HG03108 (cell line): ENCODE measurements at regions not wholly inside any gene's neighbourhood (a gene's known extent, or its start where the extent isn't known, plus 50 kb on each side); places are given as distances from the start of the nearest gene placed in this dataset.
"Not testable (repeated sequence)": the region's sequence is repeated elsewhere in the genome, so short reads cannot be mapped to it uniquely, and the experiment has no call there.

Experiments
- ATAC-seq: cut with Tn5 transposase; IDR thresholded peaks from one replicate; pipeline ENCODE4 v1.9.1; 2021; ENCODE audit warnings: moderate library complexity; ENCODE audit not compliant: unreplicated experiment

GRCh38 chr13:59263531-59263930 lies 900.2 kb downstream of the DIAPH3 start:
- no peak for ATAC-seq

GRCh38 chr13:59266478-59267063 lies 897.2 kb downstream of the DIAPH3 start:
- no peak for ATAC-seq

DNA sequence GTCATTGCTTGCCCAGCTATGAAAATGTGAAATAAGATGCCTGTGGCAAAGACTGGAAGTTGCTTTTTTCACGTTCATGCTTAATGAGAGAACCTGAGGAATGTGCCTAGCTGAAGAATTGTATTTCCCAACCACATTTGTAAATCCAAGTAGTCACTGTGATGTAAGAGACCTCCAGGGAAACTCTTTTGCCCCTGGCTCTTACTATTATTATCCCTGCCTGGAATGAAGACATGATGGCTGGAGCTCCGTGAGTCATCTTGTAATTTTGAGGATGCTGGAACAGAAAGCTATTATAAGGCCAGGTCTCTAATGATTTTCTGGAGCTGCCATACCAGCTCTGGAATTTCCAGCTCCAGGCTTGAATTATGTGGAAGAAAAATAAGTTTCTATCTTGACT lies 894.3 kb downstream of the DIAPH3 start:
- no peak for ATAC-seq

DNA sequence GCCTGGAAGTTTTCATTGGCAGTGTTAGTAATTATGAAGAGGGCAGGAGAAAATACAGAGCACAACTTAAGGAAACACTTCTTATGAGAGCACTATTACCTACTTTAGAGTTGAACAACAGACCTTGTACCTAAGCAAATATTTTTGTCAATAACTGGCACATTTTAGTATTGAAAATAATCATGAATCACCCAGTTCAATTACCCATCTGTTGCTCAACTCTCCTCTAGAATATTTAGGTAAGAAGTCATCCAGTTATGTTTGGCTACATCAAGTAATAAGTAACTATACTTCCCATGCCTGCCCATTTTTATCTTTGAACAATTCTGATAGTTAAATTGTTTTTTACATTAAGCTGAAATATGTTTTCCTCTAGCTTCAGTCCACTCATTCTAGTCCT lies 893.4 kb downstream of the DIAPH3 start:
- ATAC-seq: no peak

- ATAC-seq: no peak
Measured at GRCh38 chr13:59274958-59275727, 888.6 kb downstream of the DIAPH3 start.

DNA sequence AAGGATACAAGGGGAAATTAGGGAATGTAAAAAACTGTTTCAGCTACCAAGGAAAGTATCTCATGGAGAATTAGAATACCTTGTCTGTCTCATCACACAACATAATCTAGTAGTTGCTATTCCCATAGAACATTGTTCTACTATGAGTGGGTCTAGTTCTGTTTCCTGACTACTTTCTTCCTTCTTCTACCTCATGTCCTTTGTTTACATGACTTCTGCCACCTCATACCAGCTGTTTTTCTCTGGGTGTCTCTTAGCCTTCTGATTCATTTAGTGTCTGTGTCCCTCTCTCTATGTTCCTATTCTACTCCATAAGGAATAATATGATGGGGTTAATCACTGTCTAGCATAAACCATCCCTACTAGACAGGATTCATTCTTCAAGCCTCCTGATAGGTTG lies 887.3 kb downstream of the DIAPH3 start:
- no peak for ATAC-seq

- ATAC-seq: no peak
Measured at GRCh38 chr13:59277106-59277505, 886.6 kb downstream of the DIAPH3 start.

- ATAC-seq: no peak
Measured at GRCh38 chr13:59279028-59279427, 884.7 kb downstream of the DIAPH3 start.

DNA sequence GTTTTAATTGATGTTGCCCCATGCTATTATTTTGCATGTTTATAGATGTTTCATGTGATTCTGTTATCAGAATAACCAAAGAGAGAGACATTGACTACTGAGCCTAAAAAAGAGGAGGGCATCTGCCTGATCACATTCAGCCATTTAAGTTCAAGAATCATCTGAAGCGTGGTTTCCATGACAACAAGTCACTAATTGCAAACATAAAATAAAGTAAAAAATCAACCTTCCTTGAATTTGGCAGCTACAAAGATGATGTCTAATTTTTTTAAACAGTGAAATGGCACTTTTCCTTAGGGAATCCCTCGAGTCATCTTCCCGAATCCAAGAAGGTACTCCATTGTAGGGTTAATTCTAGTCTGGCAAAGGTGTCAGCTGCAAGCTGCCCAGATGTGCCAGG lies 884.2 kb downstream of the DIAPH3 start:
- ATAC-seq: no peak

- ATAC-seq: no peak
Measured at GRCh38 chr13:59280297-59280696, 883.4 kb downstream of the DIAPH3 start.

- ATAC-seq: no peak
Measured at GRCh38 chr13:59281453-59281852, 882.3 kb downstream of the DIAPH3 start.

GRCh38 chr13:59292240-59292639 lies 871.5 kb downstream of the DIAPH3 start:
- ATAC-seq: not testable (repeated sequence)

DNA sequence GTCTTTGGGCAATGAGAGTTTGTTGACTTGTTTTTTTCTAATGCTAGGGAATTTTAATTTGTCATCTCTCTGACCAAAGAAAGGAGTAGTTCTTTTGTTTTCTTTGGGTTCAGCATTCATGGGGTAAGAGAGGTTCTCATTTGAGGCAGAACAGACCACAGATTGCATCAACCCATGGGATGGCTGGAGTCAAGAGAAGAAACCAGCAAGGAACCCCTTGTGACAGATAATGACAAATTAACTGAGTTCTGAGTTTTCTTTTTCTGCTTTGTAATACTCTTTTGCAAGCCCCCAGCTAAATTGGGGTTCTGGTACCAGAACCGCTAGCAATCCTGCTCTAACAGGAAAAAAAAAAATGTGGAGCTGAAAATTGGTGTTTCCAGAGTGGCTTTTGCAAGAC lies 864.1 kb downstream of the DIAPH3 start:
- no peak for ATAC-seq

GRCh38 chr13:59300355-59301173 lies 863.2 kb downstream of the DIAPH3 start:
- ATAC-seq: no peak

DNA sequence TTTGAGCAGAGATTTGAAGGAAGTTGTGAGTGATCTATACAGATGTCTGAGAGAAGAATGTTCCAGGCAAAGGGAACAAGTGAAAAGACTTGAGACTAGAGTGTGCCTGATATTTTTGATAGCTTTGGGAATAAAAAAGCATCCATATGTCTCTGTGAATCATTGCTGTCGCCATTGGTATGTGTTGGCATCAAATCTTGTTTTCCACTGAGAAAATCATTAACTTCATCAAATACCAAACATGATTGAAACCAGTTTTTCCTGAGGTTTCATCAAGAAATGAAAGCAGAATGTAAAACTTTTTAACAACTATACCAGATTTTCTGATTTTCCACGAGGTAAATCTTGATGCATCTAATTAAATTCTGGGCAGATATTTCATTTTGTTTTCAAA lies 862.6 kb downstream of the DIAPH3 start:
- no peak for ATAC-seq

DNA sequence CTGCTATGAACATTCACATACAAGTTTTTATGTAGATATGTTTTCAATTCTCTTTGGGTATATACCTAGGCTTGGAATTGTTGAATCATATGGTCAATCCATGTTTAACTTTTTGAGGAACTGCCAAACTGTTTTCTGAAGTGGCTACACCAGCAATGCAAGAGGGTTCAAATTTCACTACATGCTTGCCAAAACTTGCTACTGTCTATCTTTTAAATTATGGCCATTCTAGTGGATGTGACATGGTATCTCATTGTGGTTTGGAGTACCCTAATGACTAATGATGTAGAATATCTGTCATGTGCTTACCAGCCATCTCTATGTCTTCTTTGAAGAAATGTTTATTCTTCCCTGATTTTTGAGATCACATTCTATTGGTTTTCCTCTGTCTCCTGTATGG lies 860.3 kb downstream of the DIAPH3 start:
- ATAC-seq: no peak

DNA sequence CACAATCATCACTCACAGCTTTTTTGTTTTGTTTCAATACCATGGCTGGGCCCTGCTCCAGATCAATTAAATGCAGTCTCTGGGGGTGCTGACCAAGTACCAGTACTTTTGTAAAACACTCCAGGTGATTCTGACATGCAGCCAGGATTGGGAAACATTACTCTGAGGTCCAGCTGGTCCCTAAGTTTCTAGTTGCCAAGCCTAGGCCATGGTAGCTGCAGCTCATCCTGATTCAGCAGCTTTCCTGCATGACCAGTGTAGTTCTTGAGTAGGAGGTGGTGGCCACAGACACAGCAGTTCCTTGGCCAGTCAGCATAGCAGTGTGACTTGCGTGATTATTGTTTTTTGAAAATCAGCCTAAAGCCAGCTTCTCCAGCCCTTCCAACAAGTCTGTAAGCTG lies 859.1 kb downstream of the DIAPH3 start:
- no peak for ATAC-seq

DNA sequence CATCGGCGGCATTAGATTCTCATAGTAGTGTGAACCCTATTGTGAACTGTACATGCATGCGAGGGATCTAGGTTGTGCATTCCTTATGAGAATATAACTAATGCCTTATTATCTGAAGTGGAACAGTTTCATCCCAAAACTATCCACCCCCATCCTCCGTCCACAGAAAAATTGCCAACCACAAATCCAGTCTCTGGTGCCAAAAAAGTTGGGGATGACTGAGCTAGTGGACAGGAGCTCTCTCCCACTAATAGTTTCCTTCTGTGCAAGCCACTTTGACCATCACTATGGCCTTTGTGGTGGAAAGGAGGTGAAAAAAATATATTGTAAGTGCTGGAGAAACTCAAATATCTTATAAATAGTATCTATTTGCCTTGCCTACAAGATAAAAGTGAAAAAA lies 857.8 kb downstream of the DIAPH3 start:
- ATAC-seq: no peak

DNA sequence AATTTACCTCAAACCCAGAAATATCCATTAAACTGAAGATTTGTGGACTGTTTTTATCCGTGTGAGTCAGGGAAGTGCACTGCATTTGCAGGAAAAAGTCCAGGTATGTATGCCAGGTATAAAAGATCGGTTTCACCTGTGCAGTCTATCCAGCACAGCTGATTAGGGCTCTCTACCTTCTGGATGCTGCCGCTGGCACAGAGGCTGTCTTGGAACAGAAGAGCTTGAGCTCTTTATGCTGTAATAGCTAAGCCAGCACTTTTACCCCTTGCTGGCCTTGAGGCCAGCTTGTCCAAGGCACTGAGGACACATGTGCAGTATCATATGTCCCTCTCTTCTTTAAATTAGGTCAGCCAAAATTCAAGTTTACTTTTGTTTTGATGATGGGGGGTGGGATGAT lies 851.0 kb downstream of the DIAPH3 start:
- ATAC-seq: no peak

DNA sequence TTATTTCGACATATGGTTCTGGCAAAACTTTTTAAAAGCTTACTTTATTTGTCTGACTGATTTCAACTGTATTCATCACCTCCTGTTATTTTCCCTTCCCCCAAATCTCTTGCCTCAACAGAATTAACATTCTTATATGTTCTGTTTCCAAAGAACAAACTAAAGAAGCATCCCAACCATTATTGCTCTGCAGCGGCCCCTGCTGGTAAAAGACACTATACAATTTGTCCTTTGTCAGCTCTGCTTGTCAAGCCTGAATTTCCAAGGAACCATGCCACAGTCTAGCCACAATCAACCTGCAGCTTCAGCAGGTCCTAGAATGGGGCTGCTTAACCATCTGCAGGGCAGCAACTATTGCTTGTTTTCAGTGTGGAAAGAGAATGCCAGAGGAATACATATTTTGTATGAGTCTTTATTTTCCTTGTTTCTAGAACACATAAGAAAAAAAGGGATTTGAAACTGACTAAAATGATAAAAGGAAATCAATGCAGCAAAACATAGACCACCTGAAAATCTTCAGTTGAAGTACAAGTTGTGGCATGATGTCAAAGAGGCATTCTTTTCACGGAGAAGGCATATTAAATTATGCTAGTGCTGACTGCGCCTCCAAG lies 845.3 kb downstream of the DIAPH3 start:
- ATAC-seq: no peak

- ATAC-seq: no peak
Measured at GRCh38 chr13:59319276-59319675, 844.5 kb downstream of the DIAPH3 start.

DNA sequence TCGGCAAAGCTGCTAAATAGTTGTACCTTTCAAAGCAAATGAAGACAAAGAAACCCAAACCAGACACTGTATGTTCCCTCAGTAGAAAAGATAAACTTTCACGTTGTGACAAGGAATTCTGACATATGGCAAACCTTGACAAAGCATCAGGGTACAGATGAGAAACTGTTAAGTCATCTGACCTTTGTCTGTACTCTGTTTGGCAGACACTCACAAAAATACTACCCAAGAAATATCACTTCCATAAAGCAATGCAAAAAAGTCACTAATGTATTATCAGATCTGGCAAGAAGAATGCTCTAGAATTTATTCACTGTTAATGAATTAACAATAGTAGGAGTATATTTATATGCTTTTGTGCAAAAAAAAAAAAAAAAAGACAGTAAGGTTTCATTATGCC lies 843.7 kb downstream of the DIAPH3 start:
- ATAC-seq: no peak
